ENCODE measurements at regions not wholly inside any gene's neighbourhood (a gene's known extent, or its start where the extent isn't known, plus 50 kb on each side); places are given as distances from the start of the nearest gene placed in this dataset.

- no peak for TF ChIP-seq CBFB (CRISPR knock-in tag; IDR thresholded peaks at IDR 0.05)
- TF ChIP-seq PHB2 (IDR thresholded peaks at IDR 0.05; ENCODE audit: partially characterized antibody) = no peak
- TF ChIP-seq ARID2 (CRISPR knock-in tag; IDR thresholded peaks at IDR 0.05; ENCODE audit: borderline replicate concordance) = no peak
Measured at GRCh38 chr10:81215498-81215897, 659.5 kb upstream of the NRG3 start.

Data from HepG2 (cell line).